ENCODE measurements at regions not wholly inside any gene's neighbourhood (a gene's known extent, or its start where the extent isn't known, plus 50 kb on each side); places are given as distances from the start of the nearest gene placed in this dataset.

DNA sequence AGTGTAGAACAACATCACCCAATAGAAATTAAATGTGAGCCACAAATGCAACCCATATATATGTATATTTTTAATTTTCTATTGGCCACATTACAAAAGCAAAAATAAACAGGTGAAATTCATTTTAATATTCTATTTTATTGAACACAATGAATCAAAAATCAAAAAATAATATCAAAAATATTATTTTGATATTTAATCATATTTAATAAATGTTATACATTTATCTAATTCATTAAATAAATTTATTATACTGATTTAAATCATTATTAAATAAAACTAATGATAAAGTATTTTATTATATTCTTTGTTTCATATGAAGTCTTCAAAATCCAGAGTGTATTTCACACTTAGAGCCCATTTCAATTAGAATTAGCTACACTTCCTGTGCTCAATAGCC, 98.4 kb upstream of the MANEA start:
- CTCF ChIA-PET, result no interaction called here
- POLR2A ChIA-PET, result no interaction called here
- no peak for DNase-seq (ENCODE audit: extremely low spot score)
- TF ChIP-seq CTCF (IDR thresholded peaks at IDR 0.05; ENCODE audit: control extremely low read depth, extremely low read depth, low read depth, missing control alignments), result no peak

- DNase-seq (ENCODE audit: extremely low spot score), result no peak
- TF ChIP-seq CTCF (IDR thresholded peaks at IDR 0.05; ENCODE audit: control extremely low read depth, extremely low read depth, low read depth, missing control alignments), result no peak
- CTCF ChIA-PET, result no interaction called here
- POLR2A ChIA-PET, result no interaction called here
Observed at GRCh38 chr6:95487817-95488216, 89.5 kb upstream of the MANEA start.

DNA sequence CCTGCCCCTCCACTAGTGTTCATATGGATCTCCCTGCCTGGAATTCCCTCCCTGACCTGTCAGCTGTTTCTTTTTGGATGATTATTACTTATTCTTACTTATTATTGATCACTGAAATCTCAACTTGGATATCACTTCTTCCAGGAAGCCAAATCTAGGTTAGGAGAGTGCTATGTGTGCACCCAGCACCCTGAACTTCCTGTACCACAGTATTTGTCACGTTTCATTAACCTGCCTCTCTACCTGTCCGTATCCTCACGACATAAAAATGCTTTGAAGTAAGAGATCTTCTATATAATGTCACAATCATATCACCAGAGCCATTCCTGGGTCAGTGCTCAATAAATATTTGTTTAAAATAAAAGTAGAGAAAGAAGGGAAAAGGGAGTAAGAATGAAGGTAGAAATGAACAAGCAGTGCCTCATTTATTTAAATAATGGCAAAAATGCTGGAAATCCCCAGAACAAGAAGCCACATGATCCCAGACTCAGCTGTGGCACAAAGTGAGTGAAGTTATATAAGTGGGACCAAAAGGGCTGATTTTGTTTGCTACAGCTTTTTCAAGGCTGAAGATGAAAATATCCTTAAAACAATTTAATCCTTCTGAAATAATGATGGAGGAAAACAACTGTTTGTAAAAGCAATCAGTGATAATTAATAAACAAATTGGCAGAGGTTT, 88.0 kb upstream of the MANEA start:
- ChIA-PET POLR2A (no interaction called here), CTCF (interaction anchor here (1.2 to 1.5 kb wide), 2 partner anchors 10 to 11 kb away, joined by 3 to 5 read pairs; no protein-coding TSS in a partner anchor)
- TF ChIP-seq CTCF (IDR thresholded peaks at IDR 0.05; ENCODE audit: control extremely low read depth, extremely low read depth, low read depth, missing control alignments), result no peak
- DNase-seq (ENCODE audit: extremely low spot score), result no peak

GRCh38 chr6:95496769-95497426, 80.4 kb upstream of the MANEA start:
- no peak for DNase-seq (ENCODE audit: extremely low spot score)
- POLR2A ChIA-PET, result no interaction called here
- no peak for TF ChIP-seq CTCF (IDR thresholded peaks at IDR 0.05; ENCODE audit: control extremely low read depth, extremely low read depth, low read depth, missing control alignments)
- CTCF ChIA-PET, result no interaction called here

DNA sequence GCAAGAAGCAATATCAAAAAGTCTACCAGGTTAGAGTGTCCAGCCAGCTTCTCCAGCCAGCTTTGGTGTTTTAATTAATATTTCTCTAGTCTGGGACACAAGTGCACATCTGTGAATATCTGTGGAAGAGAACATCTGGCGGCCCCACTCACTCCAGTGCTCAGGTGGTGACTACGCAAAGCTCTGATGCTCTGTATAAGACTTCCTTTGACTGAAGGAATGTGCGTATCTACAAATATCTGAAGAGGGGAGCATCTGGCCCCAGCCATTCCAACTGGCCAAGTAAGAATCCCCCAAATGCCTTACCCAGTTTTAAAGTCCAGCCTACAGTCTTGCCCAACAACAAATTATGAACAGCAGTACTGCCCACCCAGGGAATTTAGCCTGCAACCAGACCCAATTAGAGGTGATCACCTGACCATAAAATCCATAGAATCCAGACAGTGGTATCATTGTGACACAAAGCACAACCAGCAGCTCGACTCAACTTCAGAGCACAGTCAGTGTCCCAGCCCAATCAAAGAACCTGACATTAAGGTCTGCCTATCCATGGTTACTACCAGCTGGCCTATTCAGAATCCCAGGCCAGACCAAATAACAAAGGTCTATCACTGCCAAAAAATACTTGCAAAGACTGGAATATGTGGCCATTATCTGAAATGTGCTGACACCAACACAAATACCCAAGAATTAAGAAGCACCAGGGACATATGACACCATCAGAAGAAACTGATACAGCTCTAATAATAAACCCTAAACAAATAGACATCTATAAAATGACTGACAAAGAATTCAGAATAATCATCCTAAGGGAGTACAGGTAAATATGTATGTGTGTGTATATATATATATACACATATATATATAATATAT, 76.1 kb upstream of the MANEA start:
- ChIA-PET POLR2A (no interaction called here), CTCF (interaction anchor here (1.6 kb wide), 1 partner anchor 11 kb away, joined by 5 read pairs; no protein-coding TSS in a partner anchor)
- TF ChIP-seq CTCF (IDR thresholded peaks at IDR 0.05; ENCODE audit: control extremely low read depth, extremely low read depth, low read depth, missing control alignments), result no peak
- DNase-seq (ENCODE audit: extremely low spot score), result no peak

- CTCF ChIA-PET, result interaction anchor here (1.2 kb wide), 1 partner anchor 15 kb away, joined by 3 read pairs; no protein-coding TSS in a partner anchor
- no peak for DNase-seq (ENCODE audit: extremely low spot score)
- POLR2A ChIA-PET, result no interaction called here
- TF ChIP-seq CTCF (IDR thresholded peaks at IDR 0.05; ENCODE audit: control extremely low read depth, extremely low read depth, low read depth, missing control alignments), result no peak
Observed at GRCh38 chr6:95503568-95503967, 73.8 kb upstream of the MANEA start.
